ENCODE measurements at regions not wholly inside any gene's neighbourhood (a gene's known extent, or its start where the extent isn't known, plus 50 kb on each side); places are given as distances from the start of the nearest gene placed in this dataset.

GRCh38 chr6:170085475-170086401, 205.1 kb downstream of the DLL1 start:
- H3K36me3 ChIP-seq (ENCODE audit: control insufficient read depth, low read length), result no peaks in the 10 kb centered on the region
- H3K79me2 ChIP-seq (ENCODE audit: control insufficient read depth, low read length), result no peaks in the 10 kb centered on the region
- H3K4me2 ChIP-seq (ENCODE audit: low read length), result no peak overlapping the region
- no peaks in the 10 kb centered on the region for H3K9me2 ChIP-seq (replicated peaks; ENCODE audit: control insufficient read depth, low read length)
- H3K27me3 ChIP-seq (ENCODE audit: control insufficient read depth, low read length), result no peaks in the 10 kb centered on the region
- no peaks in the 10 kb centered on the region for H3K9me3 ChIP-seq (ENCODE audit: control insufficient read depth, insufficient read depth, low read length)
- H4K20me1 ChIP-seq (ENCODE audit: control insufficient read depth, insufficient read depth, low read depth, low read length), result no peaks in the 10 kb centered on the region
- peaks cover 4% of the 10 kb centered on the region; the same call in 1 of the 2 replicates for H3F3A ChIP-seq (ENCODE audit: control insufficient read depth, insufficient read depth)
- no peak overlapping the region for H3K4me3 ChIP-seq (ENCODE audit: low read length)
- H3K4me1 ChIP-seq (ENCODE audit: control insufficient read depth, low read length), result peaks cover 29% of the 10 kb centered on the region
- TF ChIP-seq CTCF (IDR thresholded peaks at IDR 0.05; ENCODE audit: low read depth, low read length, poor library complexity, severe bottlenecking), result no peak
- TF ChIP-seq EZH2phosphoT487 (IDR thresholded peaks at IDR 0.05; ENCODE audit: borderline replicate concordance, low read length), result no peak
- no peak overlapping the region for H3K27ac ChIP-seq (ENCODE audit: low read depth, low read length)

DNA sequence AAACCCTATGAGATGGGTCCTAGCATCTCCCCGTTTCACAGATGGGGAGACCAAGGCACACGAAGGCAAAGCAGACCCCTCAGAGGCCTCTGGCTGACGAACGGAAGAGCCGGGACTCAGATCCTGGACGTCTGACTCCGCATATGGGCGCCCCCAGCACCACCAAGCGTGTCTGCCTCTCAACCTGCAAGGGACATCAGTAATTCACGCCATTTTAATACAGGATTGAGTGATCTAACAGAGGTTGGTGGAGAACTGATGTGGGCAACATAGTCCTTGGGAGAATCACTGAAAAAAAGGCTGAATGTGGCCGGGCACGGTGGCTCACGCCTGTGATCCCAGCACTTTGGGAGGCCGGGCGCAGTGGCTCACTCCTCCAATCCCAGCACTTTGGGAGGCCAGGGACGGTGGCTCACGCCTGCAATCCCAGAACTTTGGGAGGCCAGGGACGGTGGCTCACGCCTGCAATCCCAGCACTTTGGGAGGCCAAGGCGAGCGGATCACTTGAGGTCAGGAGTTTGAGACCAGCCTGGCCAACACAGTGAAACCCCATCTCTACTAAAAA, 206.6 kb downstream of the DLL1 start:
- no peak overlapping the region for H3K27ac ChIP-seq (ENCODE audit: low read depth, low read length)
- H3K36me3 ChIP-seq (ENCODE audit: control insufficient read depth, low read length), result no peaks in the 10 kb centered on the region
- no peaks in the 10 kb centered on the region for H3K79me2 ChIP-seq (ENCODE audit: control insufficient read depth, low read length)
- peaks cover 15% of the 10 kb centered on the region for H3K4me1 ChIP-seq (ENCODE audit: control insufficient read depth, low read length)
- no peaks in the 10 kb centered on the region for H3K9me3 ChIP-seq (ENCODE audit: control insufficient read depth, insufficient read depth, low read length)
- TF ChIP-seq CTCF (IDR thresholded peaks at IDR 0.05; ENCODE audit: low read depth, low read length, poor library complexity, severe bottlenecking), result no peak
- no peak for TF ChIP-seq EZH2phosphoT487 (IDR thresholded peaks at IDR 0.05; ENCODE audit: borderline replicate concordance, low read length)
- no peak overlapping the region for H3K4me2 ChIP-seq (ENCODE audit: low read length)
- peaks cover 2% of the 10 kb centered on the region; the same call in 1 of the 2 replicates for H3F3A ChIP-seq (ENCODE audit: control insufficient read depth, insufficient read depth)
- no peaks in the 10 kb centered on the region for H3K9me2 ChIP-seq (replicated peaks; ENCODE audit: control insufficient read depth, low read length)
- no peaks in the 10 kb centered on the region for H3K27me3 ChIP-seq (ENCODE audit: control insufficient read depth, low read length)
- H4K20me1 ChIP-seq (ENCODE audit: control insufficient read depth, insufficient read depth, low read depth, low read length), result no peaks in the 10 kb centered on the region
- H3K4me3 ChIP-seq (ENCODE audit: low read length), result no peak overlapping the region

- Histone ChIP-seq H3K9me3 (ENCODE audit: control insufficient read depth, insufficient read depth, low read length) (no peaks in the 10 kb centered on the region), H3K36me3 (ENCODE audit: control insufficient read depth, low read length) (no peaks in the 10 kb centered on the region), H3F3A (ENCODE audit: control insufficient read depth, insufficient read depth) (no peaks in the 10 kb centered on the region), H3K27ac (ENCODE audit: low read depth, low read length) (no peak overlapping the region), H3K9me2 (replicated peaks; ENCODE audit: control insufficient read depth, low read length) (no peaks in the 10 kb centered on the region), H3K27me3 (ENCODE audit: control insufficient read depth, low read length) (no peaks in the 10 kb centered on the region), H3K79me2 (ENCODE audit: control insufficient read depth, low read length) (no peaks in the 10 kb centered on the region), H3K4me2 (ENCODE audit: low read length) (no peak overlapping the region), H4K20me1 (ENCODE audit: control insufficient read depth, insufficient read depth, low read depth, low read length) (no peaks in the 10 kb centered on the region), H3K4me1 (ENCODE audit: control insufficient read depth, low read length) (peaks cover 7% of the 10 kb centered on the region), H3K4me3 (ENCODE audit: low read length) (no peak overlapping the region)
- TF ChIP-seq EZH2phosphoT487 (IDR thresholded peaks at IDR 0.05; ENCODE audit: borderline replicate concordance, low read length), result no peak
- no peak for TF ChIP-seq CTCF (IDR thresholded peaks at IDR 0.05; ENCODE audit: low read depth, low read length, poor library complexity, severe bottlenecking)
Observed at GRCh38 chr6:170083236-170084051, 207.4 kb downstream of the DLL1 start.
